H1 (cell line): ENCODE measurements at regions not wholly inside any gene's neighbourhood (a gene's known extent, or its start where the extent isn't known, plus 50 kb on each side); places are given as distances from the start of the nearest gene placed in this dataset.

Experiments used
- ASH2L ChIP-seq: fragments of 200-600, 300-600 bp; sonication (generic); IDR thresholded peaks from one replicate; pipeline ENCODE4 v1.7.1; 2017; ENCODE audit warnings: low read length
- CTCF ChIP-seq, 3 experiments: IDR thresholded peaks; 1 replicate in 2 of 3; 2 replicates in 1 of 3; pipeline versions ENCODE4 v1.5.1 to v1.6.1; 2011; ENCODE audit warnings: low read length in 3 of 3, mild to moderate bottlenecking in 3 of 3, inconsistent platforms in 2 of 3, low read depth in 1 of 3, moderate library complexity in 1 of 3; ENCODE audit not compliant: insufficient read depth in 1 of 3; ENCODE audit errors: control extremely low read depth in 1 of 3
- EZH2 ChIP-seq: fragments of 200-600 bp; sonication (generic); IDR thresholded peaks from 2 replicates; pipeline ENCODE4 v1.7.1; 2012; ENCODE audit warnings: low read depth, mild to moderate bottlenecking, moderate library complexity, low read length, inconsistent platforms; ENCODE audit not compliant: severe bottlenecking
- MAX ChIP-seq: IDR thresholded peaks from 2 replicates; pipeline ENCODE4 v1.6.1; 2012; ENCODE audit warnings: inconsistent platforms
- POLR2AphosphoS5 ChIP-seq: IDR thresholded peaks from 2 replicates; pipeline ENCODE4 v1.6.1; 2011; ENCODE audit warnings: low read depth, low read length
- RXRA ChIP-seq: IDR thresholded peaks from 2 replicates; pipeline ENCODE4 v1.6.1; 2011; ENCODE audit warnings: low read depth, mild to moderate bottlenecking, low read length, moderate library complexity; ENCODE audit not compliant: insufficient read depth
- SP1 ChIP-seq: IDR thresholded peaks from 2 replicates; pipeline ENCODE4 v1.6.1; 2011; ENCODE audit warnings: low read depth, low read length

- TF ChIP-seq ASH2L (no peak), SP1 (no peak), POLR2AphosphoS5 (no peak), EZH2 (no peak), MAX (no peak), CTCF (IDR thresholded peaks at IDR 0.05; ENCODE audit: control extremely low read depth in 1 of 3, insufficient read depth in 1 of 3, low read depth in 1 of 3, low read length in 3 of 3) (no peak), RXRA (no peak)
Measured at GRCh38 chr9:107942856-107943255, 453.3 kb upstream of the KLF4 start.
